GM12874 (cell line): ENCODE measurements at regions not wholly inside any gene's neighbourhood (a gene's known extent, or its start where the extent isn't known, plus 50 kb on each side); places are given as distances from the start of the nearest gene placed in this dataset.

Source experiments
- TF ChIP-seq, protein P1 (sequence below): IDR thresholded peaks from 2 replicates; pipeline ENCODE4 v1.5.1; 2011; ENCODE audit warnings: low read depth, mild to moderate bottlenecking, control low read depth, low read length, moderate library complexity; ENCODE audit not compliant: insufficient read depth

- TF ChIP-seq, protein P1, sequence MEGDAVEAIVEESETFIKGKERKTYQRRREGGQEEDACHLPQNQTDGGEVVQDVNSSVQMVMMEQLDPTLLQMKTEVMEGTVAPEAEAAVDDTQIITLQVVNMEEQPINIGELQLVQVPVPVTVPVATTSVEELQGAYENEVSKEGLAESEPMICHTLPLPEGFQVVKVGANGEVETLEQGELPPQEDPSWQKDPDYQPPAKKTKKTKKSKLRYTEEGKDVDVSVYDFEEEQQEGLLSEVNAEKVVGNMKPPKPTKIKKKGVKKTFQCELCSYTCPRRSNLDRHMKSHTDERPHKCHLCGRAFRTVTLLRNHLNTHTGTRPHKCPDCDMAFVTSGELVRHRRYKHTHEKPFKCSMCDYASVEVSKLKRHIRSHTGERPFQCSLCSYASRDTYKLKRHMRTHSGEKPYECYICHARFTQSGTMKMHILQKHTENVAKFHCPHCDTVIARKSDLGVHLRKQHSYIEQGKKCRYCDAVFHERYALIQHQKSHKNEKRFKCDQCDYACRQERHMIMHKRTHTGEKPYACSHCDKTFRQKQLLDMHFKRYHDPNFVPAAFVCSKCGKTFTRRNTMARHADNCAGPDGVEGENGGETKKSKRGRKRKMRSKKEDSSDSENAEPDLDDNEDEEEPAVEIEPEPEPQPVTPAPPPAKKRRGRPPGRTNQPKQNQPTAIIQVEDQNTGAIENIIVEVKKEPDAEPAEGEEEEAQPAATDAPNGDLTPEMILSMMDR: no peak
These were observed 222.2 kb downstream of the C11orf87 start for GRCh38 chr11:109644152-109644551.

DNA sequence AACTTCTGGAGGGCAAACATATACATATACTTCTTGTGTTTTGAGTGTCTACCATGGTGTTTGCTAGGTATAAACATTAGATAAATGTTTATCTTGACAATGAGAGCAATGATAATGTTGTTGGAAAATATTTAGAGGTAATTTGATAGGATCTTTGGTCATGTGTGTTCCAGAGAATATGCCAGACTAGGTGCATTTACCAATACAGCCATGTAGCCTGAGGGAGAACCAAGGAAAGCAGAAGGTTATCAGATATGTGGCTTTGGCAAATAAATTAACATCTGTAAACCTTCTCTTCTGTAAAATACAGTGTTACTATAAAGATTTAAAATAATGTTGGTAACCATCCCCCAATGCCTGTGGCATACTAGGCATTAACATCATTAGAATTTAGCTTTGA is 226.8 kb downstream of the C11orf87 start:
- TF ChIP-seq, protein P1: no peak

DNA sequence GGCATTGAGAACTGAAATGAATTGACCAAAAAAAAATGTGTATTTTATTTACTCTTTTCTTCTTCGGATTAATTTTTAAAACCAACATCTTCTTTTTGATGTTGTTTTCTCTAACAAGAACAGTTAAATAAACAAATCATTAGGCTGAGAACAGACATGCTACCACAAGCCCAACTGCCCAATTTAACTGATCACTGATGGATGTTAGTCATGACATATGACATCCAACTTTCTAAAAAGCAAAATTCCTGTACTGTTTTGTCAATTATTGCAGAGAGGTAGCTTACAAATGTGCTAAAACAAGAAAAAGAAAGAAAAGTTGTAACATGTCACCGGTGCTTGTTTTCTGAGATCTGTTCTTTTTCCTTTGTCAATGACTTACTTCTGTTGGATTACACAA is 232.1 kb downstream of the C11orf87 start:
- TF ChIP-seq, protein P1: no peak

GRCh38 chr11:109658190-109658589 is 236.2 kb downstream of the C11orf87 start:
- TF ChIP-seq, protein P1: no peak

DNA sequence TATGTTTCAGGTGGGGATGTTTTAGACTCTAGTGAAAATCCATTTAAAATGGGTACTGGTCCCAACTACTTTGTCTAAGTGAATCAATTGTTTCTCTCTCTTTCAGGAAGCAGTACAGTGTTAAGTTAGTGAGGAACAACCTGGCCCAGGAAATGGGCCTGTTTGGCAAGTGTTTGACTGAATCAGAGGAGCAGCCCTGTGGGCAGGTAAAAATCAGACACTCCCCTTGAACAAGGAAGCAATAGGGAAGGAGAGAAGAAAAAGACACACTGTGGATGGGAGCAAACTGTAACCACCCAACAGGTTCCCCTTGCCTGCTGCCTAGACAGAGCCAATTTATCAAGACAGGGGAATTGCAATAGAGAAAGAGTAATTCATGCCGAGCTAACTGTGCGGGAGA is 245.7 kb downstream of the C11orf87 start:
- TF ChIP-seq, protein P1: no peak

- TF ChIP-seq, protein P1: no peak
These were observed 247.1 kb downstream of the C11orf87 start for GRCh38 chr11:109668973-109669634.

GRCh38 chr11:109677231-109677630 is 255.2 kb downstream of the C11orf87 start:
- TF ChIP-seq, protein P1: no peak

- TF ChIP-seq, protein P1: no peak
These were observed 255.9 kb downstream of the C11orf87 start for GRCh38 chr11:109677876-109678275.
